Loucy (cell line): ENCODE measurements at regions not wholly inside any gene's neighbourhood (a gene's known extent, or its start where the extent isn't known, plus 50 kb on each side); places are given as distances from the start of the nearest gene placed in this dataset.

Source experiments
- EZH2phosphoT487 ChIP-seq: fragments of 200-600 bp; IDR thresholded peaks from 2 replicates; pipeline ENCODE4 v1.6.1; 2018; ENCODE audit warnings: antibody characterized with exemption, mild to moderate bottlenecking, moderate library complexity, borderline replicate concordance
- TF ChIP-seq, protein P1 (sequence below): fragments of 200-600 bp; sonication (generic); conservative IDR thresholded peaks from 2 replicates; pipeline ENCODE4 v1.5.1; 2014; ENCODE audit warnings: mild to moderate bottlenecking, antibody characterized with exemption, low read length

DNA sequence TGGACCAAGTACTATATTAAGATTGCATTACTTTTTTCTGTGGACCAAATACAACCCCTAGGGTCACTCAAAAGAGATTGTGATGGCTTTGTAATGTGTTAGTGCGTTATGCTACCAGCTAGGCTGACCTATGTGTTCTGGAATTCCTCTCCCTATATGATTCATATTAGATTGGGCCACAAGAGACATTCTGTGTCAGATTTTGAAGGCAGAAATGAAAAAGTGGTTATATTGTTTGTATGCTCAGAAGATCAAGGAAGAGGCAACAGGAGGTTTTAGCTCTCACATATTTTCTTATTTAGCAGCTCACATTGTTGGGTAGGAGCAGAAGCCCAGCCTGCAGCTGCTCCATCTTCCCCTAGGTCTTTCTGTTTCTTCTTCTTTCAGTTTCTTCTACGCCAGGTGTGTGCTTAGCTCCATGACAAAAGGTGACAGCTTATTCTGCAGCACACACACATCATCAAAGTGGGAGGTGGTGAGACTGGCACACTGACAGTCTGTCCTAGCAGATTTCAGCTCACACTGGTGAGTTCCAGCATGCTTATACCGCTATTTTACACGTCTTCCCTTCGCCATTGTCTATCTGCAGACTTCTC is 156.8 kb upstream of the UBE2E3 start:
- TF ChIP-seq, protein P1, sequence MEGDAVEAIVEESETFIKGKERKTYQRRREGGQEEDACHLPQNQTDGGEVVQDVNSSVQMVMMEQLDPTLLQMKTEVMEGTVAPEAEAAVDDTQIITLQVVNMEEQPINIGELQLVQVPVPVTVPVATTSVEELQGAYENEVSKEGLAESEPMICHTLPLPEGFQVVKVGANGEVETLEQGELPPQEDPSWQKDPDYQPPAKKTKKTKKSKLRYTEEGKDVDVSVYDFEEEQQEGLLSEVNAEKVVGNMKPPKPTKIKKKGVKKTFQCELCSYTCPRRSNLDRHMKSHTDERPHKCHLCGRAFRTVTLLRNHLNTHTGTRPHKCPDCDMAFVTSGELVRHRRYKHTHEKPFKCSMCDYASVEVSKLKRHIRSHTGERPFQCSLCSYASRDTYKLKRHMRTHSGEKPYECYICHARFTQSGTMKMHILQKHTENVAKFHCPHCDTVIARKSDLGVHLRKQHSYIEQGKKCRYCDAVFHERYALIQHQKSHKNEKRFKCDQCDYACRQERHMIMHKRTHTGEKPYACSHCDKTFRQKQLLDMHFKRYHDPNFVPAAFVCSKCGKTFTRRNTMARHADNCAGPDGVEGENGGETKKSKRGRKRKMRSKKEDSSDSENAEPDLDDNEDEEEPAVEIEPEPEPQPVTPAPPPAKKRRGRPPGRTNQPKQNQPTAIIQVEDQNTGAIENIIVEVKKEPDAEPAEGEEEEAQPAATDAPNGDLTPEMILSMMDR: no peak
- TF ChIP-seq EZH2phosphoT487: no peak
